ENCODE measurements at regions not wholly inside any gene's neighbourhood (a gene's known extent, or its start where the extent isn't known, plus 50 kb on each side); places are given as distances from the start of the nearest gene placed in this dataset.
"Not testable (repeated sequence)": the region's sequence is repeated elsewhere in the genome, so short reads cannot be mapped to it uniquely, and the experiment has no call there.

DNA sequence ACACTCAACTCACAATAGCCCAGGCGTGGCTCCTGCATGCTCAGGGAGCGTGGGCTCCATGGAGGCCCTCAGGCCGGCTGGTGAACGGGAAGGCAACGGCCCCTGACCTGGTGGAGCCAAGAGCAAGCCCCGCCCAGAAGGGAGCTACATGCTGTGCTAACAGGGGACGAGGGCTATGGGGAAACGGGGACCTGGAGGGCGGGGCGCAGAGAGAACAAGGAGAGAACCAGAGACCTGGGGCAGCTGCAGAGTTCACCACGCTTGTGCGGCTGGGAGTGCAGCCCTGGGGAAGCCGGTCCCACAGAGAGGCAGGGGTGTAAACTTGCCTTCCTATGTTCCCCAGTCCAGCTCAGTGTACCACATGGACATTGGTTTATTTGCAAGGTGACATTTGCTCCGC, 69.2 kb upstream of the PPP2R2D start:
- DNase-seq (ENCODE audit: low read depth in 2 of 2), result no peak

DNA sequence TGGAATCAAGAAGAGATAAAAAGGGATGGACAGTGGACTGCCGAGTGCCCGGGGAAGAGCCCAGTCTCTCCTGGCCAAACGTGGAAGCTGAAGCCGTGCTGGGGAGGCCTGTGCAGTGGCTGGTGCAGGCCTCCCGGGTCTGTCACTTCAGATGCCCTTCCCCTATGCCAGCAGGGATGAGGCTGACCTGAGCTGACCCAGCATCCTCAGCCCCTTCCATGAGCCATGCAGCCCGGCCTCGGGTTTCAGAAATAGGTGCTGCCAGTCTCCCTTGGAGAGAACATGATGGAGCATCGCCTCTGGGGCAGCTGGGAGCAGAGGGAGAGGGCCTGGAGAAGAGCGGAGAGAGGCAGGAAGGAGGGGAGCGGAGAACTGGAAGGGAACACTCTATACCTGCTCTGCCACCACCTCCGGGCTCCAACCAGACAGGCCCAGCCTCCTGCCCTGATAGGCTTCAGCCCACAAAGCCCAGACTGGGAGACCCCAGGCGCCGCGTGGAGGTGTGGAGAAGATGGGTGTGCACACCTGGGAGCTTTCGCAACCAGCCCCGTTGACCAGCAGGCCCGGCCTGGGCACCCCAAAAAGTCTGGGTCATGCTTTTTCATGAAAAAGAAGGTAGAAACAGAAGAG, 68.6 kb upstream of the PPP2R2D start:
- DNase-seq (ENCODE audit: low read depth in 2 of 2), result no peak

DNA sequence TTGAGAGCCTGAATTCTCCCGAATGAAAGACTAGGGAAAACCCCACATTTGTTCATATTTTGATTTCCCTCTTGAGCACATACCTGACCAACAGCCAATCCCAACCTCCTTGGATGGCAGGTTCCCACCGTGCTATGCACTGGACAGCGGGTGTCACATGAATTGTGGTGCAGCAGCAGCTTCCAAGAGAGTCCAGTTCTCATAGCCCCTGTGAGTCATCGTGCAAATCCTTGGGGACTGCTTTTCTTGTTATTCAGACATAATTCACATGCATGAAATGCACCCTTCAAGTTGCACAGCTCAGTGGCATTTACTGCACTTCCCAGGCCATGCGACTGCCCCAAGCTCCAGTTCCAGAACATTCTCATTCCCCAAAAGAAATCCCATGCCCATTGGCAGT, 67.8 kb upstream of the PPP2R2D start:
- DNase-seq (ENCODE audit: low read depth in 2 of 2), result no peak

DNA sequence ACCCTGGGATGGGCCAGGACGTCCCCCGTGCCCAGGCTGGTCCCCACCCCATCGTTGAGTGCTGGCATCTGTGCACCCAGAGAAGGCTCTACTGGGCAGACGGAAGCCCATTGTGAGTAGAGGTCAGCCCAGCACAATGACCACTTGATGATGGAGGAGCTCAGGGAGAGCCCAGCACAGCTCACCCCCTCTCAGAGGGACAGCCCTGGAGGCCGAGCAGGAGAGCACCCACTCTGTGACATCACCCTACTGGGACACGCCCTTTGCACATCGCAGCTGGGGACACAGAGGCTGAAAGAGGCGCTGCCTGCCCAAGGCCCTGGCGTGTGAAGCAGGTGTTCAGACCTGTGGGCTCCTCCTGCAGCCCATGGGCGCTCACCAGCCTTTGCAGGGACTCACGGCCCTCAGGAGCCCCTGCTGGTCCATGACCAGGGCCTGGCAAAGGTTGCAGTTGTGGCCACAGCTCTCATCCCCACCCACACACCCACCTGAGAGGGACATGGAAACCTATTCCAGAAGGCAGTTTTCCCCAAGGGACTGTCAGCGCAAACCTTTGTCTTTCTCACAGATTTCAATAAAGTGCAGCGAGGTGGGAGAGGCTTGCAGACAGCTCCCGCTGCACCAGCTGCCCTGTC, 67.2 kb upstream of the PPP2R2D start:
- DNase-seq (ENCODE audit: low read depth in 2 of 2), result no peak

DNA sequence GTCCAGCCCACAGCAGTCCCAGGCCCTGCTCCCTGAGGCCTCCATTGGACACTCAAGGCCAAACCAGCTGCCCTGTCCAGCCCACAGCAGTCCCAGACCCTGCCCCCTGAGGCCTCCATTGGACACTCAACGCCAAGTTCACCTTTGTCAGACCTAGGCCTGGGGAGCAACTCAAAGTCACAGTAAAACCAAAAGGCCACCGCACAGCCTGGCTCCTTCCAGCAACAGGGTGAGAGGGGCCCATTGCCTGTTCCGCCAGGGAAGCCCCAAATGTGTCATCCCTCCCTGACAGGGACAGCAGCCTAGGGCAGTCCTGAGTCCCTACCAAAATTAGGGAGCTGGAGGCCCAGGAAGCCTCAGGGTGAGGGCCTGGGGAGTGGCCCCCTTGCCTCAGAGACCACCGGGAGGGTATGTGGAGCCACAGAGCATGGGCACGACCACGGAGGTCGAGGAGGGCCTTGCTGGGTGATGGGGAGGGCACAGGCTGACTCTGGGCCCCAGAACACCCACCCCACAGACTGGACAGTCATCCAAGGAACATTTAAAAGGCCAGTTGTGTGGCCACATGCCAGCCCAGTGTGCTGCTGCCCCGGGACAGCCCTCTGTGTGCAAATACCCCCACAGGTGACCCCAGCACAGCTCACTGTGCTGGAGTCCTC, 66.5 kb upstream of the PPP2R2D start:
- no peak for DNase-seq (ENCODE audit: low read depth in 2 of 2)

DNA sequence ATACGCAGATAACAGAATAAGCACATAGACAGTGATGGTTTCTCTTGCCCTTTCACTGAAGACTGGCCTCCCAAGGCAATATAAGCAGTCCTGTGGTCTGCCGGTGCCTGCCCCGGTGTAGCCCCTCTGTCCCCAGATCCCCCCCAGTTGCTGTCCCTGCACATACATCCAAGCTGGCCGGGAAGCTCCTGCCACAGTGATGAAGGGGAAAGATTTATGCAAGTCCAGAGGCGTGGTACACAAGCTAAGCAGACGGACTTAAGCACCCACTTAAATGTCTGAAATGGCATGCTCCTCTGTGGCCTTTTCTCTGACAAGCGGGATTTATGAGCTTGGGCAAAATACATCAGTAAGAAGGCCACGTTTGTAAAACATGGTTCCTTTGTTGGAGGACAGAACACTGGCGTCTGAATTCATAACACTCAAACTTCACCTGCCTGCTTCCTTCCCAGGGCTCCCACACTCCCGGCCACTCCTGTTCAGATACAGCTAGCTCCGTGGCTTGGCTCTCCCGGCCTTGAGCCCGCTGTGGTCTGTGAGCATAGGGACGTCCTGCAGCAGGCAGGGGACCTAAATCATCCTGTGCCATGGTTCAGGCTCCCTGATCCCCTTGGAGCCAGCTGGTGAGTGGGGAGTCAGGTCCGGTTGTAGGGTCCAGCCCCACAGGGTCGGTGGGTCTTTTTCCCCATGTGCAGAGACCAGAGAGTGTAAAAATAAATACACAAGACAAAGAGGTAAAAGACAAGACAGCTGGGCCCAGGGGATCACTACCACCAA, 61.7 kb upstream of the PPP2R2D start:
- DNase-seq (ENCODE audit: low read depth in 2 of 2), result no peak

DNA sequence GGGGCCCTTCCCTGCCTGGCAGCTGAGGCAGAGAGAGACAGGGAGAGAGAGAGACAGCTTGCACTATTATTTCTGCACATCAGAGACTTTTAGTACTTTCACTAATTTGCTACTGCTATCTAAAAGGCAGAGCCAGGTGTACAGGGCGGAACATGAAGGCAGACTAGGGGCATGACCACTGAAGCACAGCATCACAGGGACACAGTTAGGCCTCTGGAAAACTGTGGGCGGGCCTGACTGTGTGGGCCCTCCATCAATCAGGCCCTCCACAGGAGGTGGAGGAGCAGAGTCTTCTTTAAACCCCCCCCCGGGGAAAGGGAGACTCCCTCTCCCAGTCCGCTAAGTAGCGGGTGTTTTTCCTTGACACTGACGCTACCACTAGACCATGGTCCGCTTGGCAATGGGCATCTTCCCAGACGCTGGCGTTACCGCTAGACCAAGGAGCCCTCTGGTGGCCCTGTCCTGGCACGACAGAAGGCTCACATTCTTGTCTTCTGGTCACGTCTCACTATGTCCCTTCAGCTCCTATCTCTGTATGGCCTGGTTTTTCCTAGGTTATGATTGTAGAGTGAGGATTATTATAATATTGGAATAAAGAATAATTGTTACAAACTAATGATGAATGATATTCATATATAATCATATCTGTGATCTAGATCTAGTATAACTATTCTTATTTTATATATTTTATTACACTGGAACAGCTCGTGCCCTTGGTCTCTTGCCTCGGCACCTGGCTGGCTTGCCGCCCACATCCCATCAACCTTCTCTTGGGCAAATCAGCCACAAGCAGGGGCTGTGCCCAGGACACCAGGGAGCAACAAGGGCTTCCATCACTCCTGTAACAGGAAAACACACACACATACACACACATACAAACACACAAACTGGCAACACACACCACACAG, 60.7 kb upstream of the PPP2R2D start:
- DNase-seq (ENCODE audit: low read depth in 2 of 2), result not testable (repeated sequence)

DNA sequence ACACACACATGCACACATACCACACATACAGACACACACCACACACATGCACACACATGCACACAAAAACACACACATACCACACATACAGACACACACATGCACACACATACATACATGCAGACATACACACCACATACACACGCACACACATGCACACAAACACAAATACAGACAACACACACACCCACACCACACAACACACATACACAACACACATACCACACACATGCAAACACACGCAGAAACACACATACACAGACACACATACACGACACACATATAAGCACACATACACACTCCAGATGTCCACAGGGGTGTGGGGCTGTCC, 60.1 kb upstream of the PPP2R2D start:
- DNase-seq (ENCODE audit: low read depth in 2 of 2), result no peak

DNA sequence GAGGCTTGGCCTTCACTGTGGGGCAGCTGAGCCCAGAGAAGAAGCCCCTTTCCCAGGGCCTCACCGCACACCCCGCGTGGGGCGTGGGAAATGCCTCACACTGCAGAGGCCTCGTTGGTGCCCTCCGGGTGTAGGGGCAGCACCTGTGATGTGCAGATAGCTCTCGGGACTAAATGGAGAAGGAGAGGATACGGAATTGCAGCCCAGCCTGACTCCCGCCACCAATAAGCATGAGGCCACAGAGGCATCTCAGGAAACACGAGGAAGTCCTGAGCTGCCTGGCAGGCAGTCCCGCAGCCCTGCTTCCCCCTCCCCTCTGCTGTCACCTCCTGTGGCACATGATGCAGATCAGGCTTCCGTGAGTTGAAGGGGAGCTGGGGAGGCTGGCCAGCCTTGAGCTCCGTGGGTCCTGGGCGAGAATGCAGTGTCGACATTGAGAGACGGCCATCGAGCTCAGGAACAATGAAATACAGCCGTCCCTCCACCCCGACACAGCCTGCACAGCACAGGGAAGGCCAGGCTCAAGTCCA, 59.6 kb upstream of the PPP2R2D start:
- no peak for DNase-seq (ENCODE audit: low read depth in 2 of 2)

DNA sequence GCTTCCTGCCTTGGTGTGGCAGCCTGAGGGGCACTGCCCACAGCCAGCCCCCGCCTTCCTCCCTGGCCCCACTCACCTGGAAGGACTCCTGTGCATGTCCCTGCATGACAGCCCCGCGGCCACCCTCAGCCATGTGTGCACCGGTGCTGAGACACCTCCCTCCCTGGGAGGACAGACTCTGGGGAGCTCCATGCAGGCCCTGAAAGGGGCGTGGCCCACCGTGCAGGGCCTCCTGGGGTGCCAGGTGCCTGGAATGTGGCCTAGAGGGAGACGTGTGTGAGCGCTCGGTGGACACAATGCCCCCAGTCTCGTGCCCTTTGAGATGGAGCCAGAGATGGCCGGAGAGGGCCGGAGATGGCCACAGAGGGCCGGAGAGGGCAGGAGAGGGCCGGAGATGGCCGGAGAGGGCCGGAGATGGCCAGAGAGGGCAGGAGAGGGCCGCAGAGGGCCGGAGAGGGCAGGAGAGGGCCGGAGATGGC, 59.1 kb upstream of the PPP2R2D start:
- no peak for DNase-seq (ENCODE audit: low read depth in 2 of 2)

DNA sequence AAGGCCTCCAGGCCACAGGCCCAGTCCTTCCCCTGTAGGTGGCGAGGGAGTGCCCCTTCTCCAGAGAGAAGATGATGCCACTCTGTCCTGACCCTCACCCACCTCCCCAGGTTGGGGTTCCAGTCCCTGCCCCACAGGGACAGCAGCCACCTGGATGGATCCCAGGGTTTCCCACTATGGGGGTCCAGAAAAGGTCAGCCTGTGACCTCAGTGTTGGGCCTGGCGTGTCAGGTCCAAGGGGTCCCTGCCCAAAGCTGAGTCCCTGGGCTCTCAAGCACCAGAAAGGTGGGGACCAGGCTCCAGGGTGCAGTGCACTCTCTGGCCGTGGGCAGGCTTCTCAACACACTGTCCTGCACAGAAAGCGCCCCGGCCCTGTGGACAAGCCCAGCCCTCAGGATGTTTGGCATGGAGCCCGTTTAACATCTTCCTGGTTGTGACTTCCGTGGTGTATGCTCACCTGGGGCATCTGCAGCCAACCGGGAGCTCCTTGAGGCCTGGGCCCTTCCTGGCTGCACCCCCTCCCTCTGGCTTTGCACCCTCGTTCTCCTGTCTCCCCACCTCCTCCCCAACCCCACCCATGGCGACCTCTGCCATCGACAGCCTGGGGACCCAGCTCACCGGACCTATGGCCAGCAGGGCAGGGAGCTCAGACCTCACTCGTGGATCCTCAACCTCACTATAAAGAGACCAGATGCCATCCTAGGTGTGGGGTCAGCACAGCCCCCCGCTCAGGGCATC, 58.3 kb upstream of the PPP2R2D start:
- DNase-seq (ENCODE audit: low read depth in 2 of 2), result no peak

DNA sequence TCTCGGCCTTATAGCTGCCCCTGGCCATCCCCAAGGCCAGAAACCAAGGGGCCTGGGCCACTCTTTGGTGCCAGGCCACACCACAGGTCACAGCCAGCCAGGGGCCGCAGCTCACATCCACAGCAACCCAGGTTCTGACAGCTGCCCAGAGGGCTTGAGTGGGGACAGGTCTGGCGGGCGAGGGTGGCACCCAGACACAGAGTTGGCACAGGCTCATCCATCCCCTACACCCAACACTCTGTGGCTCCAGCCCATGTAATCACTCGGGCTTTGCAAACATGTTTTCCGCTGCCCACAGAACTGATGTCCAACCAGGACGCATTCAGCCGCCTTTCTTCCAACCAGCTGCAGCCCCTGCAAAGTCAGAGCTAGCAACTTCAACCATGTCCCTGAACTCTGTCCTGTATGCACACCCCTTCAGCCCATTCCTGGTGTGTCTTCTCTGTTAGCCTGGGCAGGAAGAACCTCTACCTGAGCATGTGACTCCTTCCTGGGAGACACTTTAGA, 57.7 kb upstream of the PPP2R2D start:
- DNase-seq (ENCODE audit: low read depth in 2 of 2), result no peak

DNA sequence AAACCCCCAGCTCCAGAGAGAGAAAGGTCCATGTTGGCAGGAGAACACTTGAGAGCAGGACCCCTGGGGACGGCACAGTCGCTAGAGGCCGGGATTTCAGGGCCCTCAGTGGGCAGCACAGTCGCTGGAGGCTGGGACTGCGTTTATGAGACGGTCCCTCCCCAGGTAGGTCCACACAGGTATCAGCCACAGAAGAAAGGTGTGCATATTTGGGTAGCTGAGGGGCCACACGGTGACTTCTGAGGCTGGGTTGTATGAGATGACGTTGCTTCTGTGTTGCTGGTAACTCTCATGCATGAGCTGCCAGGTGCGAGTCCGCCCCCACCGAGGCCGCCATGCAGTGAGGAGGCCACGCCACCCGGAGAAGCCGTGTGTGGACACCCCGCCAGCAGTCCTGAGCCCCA, 56.9 kb upstream of the PPP2R2D start:
- DNase-seq (ENCODE audit: low read depth in 2 of 2), result no peak

DNA sequence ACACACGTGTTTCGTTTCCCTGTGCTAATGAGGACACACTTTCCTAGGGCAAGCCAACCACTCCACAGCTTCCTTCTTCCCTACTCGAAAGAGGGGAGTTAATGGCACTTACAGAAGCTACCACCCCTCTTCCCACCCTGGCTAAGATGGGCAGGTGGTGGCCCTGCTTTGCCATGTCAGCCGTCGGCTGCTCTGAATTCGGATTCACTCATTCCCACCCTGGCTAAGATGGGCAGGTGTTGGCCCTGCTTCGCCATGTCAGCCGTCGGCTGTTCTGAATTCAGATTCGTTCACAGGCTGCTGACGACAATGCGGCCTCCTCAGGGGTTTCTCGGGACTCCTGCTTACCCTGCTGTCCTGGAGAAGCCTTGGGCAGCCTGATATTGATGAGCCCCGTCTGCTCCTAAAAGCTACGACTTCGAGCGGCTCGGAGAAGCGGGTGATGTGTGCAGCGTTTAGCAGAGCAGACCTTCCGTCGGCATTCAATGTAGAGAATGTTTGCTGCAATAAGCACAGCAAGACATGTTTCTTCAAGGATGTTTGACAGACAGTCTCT, 56.2 kb upstream of the PPP2R2D start:
- DNase-seq (ENCODE audit: low read depth in 2 of 2), result no peak

DNA sequence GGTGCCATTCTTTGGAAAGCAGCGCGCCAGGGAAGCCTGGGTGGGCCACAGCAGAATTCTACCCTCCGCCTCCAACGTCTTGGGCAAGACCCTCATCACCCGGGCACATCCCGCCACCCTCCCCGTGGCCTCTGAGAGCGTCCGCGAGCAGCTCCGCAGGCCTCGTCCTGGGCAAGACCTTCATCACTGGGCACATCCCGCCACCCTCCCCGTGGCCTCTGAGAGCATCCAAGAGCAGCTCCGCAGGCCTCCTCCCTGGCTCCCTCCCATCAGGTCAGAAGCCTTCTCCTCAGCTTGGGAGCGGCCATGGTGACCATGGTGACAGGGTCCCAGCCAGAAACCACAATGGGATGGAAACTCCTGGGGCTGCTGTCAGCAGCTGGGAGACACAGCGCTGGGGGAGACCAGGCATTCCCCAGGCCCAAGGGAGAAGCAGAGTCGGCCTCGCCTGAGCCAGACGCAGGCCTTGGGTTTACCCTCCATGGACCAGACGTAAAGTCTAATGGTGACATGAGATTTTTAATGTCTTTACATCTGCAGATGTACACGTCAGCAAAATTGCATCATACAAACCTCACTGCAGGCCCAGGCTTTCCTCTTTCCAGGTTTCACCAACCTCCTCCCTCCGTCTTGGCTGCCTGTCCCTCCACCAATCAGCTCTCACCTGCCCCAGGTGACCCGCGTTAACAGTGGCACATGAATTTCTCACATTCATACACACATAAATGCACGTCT, 55.1 kb upstream of the PPP2R2D start:
- DNase-seq (ENCODE audit: low read depth in 2 of 2), result no peak

DNA sequence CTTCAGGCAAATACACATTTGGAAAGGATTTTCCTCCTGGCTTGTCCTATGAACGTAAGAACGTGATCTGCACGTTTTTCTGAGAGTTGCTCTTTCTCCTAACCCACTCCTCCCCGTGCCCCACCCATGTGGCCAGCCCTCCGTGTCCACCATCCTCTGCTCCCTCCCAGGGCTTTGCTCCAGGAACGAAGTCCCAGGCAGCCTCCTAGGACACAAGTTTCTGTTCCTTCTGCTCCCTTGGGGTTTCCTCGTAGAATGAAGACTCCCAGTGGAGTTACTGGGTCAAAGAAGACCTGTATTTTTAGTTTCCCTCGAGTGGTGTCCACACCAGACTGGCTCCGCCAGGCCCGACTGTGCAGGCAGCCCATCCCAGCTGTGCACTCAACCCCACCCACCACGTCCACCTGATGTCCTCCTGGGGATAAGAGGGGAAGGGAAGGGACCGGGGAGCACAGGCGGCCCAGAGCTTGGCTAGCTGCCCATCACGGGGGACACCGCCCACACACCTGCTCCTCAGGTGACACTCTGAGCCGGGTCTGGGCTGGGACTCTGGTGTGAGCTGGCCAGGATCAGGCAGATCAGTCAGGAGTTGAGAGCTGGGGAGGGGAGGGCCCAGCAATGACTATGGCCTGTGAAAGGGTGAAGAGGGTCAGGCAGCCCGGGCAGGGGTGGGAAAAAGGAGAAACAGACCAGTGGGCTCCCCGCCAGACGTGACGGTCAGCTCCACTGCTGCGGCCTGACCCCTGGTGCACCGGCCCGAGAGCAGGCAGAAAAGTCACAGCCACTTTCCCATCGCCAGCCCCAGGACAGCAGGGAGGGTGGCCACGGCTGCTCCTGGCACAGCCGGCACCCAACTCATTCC, 54.3 kb upstream of the PPP2R2D start:
- no peak for DNase-seq (ENCODE audit: low read depth in 2 of 2)

DNA sequence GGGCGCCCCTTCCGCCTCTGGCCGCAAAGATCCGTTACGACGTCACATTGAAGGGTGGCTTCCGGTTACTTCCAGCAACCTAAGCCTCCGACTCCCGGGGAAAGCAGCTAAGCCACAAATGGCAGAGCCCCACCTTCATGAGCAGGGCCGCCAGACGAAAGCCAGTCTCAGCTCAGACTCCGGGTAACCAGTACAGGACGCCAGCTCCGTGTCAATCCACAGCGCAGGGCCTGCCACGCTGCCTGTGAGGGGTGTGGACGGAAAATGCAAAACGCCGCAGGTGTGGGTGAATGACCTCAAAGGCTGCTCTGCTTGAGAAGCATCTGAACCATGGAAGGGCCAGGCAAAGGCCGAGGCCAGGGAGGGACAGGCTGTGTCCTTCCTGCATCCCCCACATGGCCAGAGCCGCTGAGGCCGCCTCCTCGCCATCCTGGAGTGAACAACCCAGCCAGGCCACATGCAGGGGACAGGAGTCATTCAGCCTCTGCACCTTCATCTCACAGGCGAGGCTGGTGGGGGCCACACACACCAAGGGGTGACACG, 53.5 kb upstream of the PPP2R2D start:
- DNase-seq (ENCODE audit: low read depth in 2 of 2), result no peak

DNA sequence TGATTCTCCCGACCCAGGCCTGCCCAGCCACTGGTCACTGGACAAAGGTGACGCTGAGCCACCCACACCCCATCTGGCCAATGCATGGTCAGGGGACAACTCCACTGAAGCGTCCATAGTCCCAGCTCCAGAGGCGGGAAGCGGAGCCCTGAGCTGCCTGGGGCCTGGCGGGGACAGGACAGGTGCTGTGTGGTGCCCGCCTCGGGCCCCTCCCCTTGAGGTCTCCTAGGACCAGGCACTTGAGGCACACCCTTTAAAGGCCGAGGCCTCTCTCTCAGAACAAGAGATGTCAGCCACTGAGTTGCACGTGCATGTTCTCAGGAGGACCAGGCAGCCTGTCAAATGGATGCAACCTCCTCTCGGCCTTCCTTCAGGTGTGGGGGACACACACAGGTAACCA, 52.5 kb upstream of the PPP2R2D start:
- no peak for DNase-seq (ENCODE audit: low read depth in 2 of 2)
